Hepatocyte (in vitro differentiated cells): ENCODE measurements at regions not wholly inside any gene's neighbourhood (a gene's known extent, or its start where the extent isn't known, plus 50 kb on each side); places are given as distances from the start of the nearest gene placed in this dataset.
A peak's percentile ranks its signal among the peaks of the same experiment; 100 is the strongest.

Source experiments
- DNase-seq: peaks from one replicate; pipeline ENCODE4 v3.0.0-alpha.2; 2016; ENCODE audit warnings: low spot score
- H2AFZ ChIP-seq: fragments of 200-600 bp; sonication (generic); 2 replicates; pipeline ENCODE4 v1.6.0; 2016; ENCODE audit warnings: antibody characterized with exemption, mild to moderate bottlenecking
- H3K27ac ChIP-seq: fragments of 200-600 bp; sonication (generic); 2 replicates; pipeline ENCODE4 v1.5.1; 2016; ENCODE audit warnings: mild to moderate bottlenecking
- H3K27me3 ChIP-seq: fragments of 200-600 bp; sonication (generic); 2 replicates; pipeline ENCODE4 v1.6.1; 2016
- H3K36me3 ChIP-seq: fragments of 200-600 bp; sonication (generic); replicated peaks from 2 replicates; pipeline ENCODE4 v1.5.1; 2016; ENCODE audit warnings: low read depth; ENCODE audit not compliant: insufficient read depth
- H3K4me1 ChIP-seq: fragments of 200-600 bp; sonication (generic); 2 replicates; pipeline ENCODE4 v1.5.1; 2016; ENCODE audit warnings: mild to moderate bottlenecking, moderate library complexity; ENCODE audit not compliant: insufficient read depth
- H3K4me2 ChIP-seq: fragments of 200-600 bp; sonication (generic); 2 replicates; pipeline ENCODE4 v1.6.0; 2016
- H3K4me3 ChIP-seq: fragments of 200-600 bp; sonication (generic); 2 replicates; pipeline ENCODE4 v1.5.1; 2016; ENCODE audit warnings: mild to moderate bottlenecking
- H3K79me2 ChIP-seq: fragments of 200-600 bp; sonication (generic); 2 replicates; pipeline ENCODE4 v1.6.0; 2017; ENCODE audit warnings: mild to moderate bottlenecking
- H3K9me2 ChIP-seq: fragments of 200-600 bp; sonication (generic); replicated peaks from 2 replicates; pipeline ENCODE4 v1.6.0; 2017; ENCODE audit warnings: mild to moderate bottlenecking; ENCODE audit not compliant: insufficient read depth
- H3K9me3 ChIP-seq: fragments of 200-600 bp; sonication (generic); 2 replicates; pipeline ENCODE4 v1.5.1; 2016; ENCODE audit warnings: low read depth, mild to moderate bottlenecking
- H4K20me1 ChIP-seq: fragments of 200-600 bp; sonication (generic); 2 replicates; pipeline ENCODE4 v1.6.0; 2016; ENCODE audit warnings: mild to moderate bottlenecking; ENCODE audit not compliant: insufficient read depth, poor library complexity, severe bottlenecking
- CTCF ChIP-seq: fragments of 200-600 bp; sonication (generic); IDR thresholded peaks from 2 replicates; pipeline ENCODE4 v1.5.1; 2016; ENCODE audit warnings: antibody characterized with exemption, mild to moderate bottlenecking; ENCODE audit not compliant: poor library complexity
- EZH2 ChIP-seq: fragments of 200-600 bp; sonication (generic); IDR thresholded peaks from 2 replicates; pipeline ENCODE4 v1.6.1; 2016; ENCODE audit warnings: antibody characterized with exemption, mild to moderate bottlenecking, borderline replicate concordance
- EZH2phosphoT487 ChIP-seq: fragments of 200-600 bp; sonication (generic); IDR thresholded peaks from one replicate; pipeline ENCODE4 v1.6.1; 2018; ENCODE audit warnings: antibody characterized with exemption, mild to moderate bottlenecking, low read depth, moderate library complexity; ENCODE audit not compliant: unreplicated experiment, severe bottlenecking
- WGBS: methylation state at CpG from one replicate; pipeline ENCODE4 v1.1.6; 2016; ENCODE audit warnings: low lambda C conversion rate; ENCODE audit errors: missing lambda C conversion rate; 5-methylcytosine and 5-hydroxymethylcytosine counted together

- H3K9me2 ChIP-seq, result no peaks in the 10 kb centered on the region
- no peak overlapping the region for H3K27ac ChIP-seq
- no peaks in the 10 kb centered on the region for H3K36me3 ChIP-seq
- H3K4me3 ChIP-seq, result no peak overlapping the region
- TF ChIP-seq CTCF, result no peak
- TF ChIP-seq EZH2phosphoT487, result no peak
- no peak for TF ChIP-seq EZH2
- no peaks in the 10 kb centered on the region for H4K20me1 ChIP-seq
- H3K27me3 ChIP-seq, result no peaks in the 10 kb centered on the region
- H3K4me1 ChIP-seq, result no peaks in the 10 kb centered on the region
- no peak overlapping the region for H2AFZ ChIP-seq
- H3K9me3 ChIP-seq, result no peaks in the 10 kb centered on the region
- DNase-seq, result no peak
- no peak overlapping the region for H3K4me2 ChIP-seq
- 81% methylated on average over 4 of the region's 4 CpGs for WGBS
- no peaks in the 10 kb centered on the region for H3K79me2 ChIP-seq
Measured at GRCh38 chr11:28671274-28671673, 563.1 kb downstream of the METTL15 start.

DNA sequence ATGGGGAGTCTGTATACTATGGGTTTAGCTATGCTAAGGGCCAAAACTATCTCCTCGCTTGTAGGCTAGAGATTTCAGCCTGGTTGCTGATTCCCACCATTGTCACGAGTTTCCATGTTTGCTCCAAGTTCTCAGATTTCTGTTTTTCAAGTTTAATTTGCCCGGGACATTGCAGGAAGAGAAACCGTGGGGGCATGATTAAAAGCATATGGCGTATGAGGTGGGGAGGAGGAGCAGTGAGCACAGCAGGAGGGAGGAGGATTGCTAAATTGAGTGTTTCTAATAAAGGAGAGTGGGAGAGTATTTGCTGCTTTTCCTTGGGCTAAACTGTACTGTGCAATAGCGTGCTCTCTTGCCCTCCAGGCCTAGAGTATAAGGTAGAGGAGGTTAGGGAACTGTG is 558.4 kb downstream of the METTL15 start:
- no peak for TF ChIP-seq EZH2phosphoT487
- TF ChIP-seq EZH2, result no peak
- TF ChIP-seq CTCF, result no peak
- no peaks in the 10 kb centered on the region for H4K20me1 ChIP-seq
- H3K9me2 ChIP-seq, result no peaks in the 10 kb centered on the region
- no peaks in the 10 kb centered on the region for H3K4me1 ChIP-seq
- H3K27ac ChIP-seq, result peak overlapping the region; percentile 15
- no peaks in the 10 kb centered on the region for H3K27me3 ChIP-seq
- no peak for DNase-seq
- H3K79me2 ChIP-seq, result no peaks in the 10 kb centered on the region
- no peak overlapping the region for H2AFZ ChIP-seq
- H3K9me3 ChIP-seq, result no peaks in the 10 kb centered on the region
- WGBS, result 66% methylated on average over 6 of the region's 6 CpGs
- no peak overlapping the region for H3K4me3 ChIP-seq
- H3K36me3 ChIP-seq, result no peaks in the 10 kb centered on the region
- H3K4me2 ChIP-seq, result no peak overlapping the region

GRCh38 chr11:28659716-28660348 is 551.6 kb downstream of the METTL15 start:
- no peak overlapping the region for H3K4me2 ChIP-seq
- no peaks in the 10 kb centered on the region for H3K36me3 ChIP-seq
- TF ChIP-seq CTCF, result no peak
- TF ChIP-seq EZH2phosphoT487, result no peak
- no peak for TF ChIP-seq EZH2
- no peak for DNase-seq
- no peak overlapping the region for H3K4me3 ChIP-seq
- H2AFZ ChIP-seq, result no peak overlapping the region
- no peaks in the 10 kb centered on the region for H4K20me1 ChIP-seq
- no peak overlapping the region for H3K27ac ChIP-seq
- no peaks in the 10 kb centered on the region for H3K27me3 ChIP-seq
- H3K79me2 ChIP-seq, result no peaks in the 10 kb centered on the region
- H3K9me3 ChIP-seq, result no peaks in the 10 kb centered on the region
- no peaks in the 10 kb centered on the region for H3K9me2 ChIP-seq
- H3K4me1 ChIP-seq, result no peaks in the 10 kb centered on the region
- 83% methylated on average over 1 of the region's 1 CpG for WGBS

GRCh38 chr11:28657378-28658030 is 549.3 kb downstream of the METTL15 start:
- TF ChIP-seq CTCF (no peak), EZH2phosphoT487 (no peak), EZH2 (no peak)
- H3K4me1 ChIP-seq, result no peaks in the 10 kb centered on the region
- H3K36me3 ChIP-seq, result no peaks in the 10 kb centered on the region
- no peak overlapping the region for H2AFZ ChIP-seq
- H3K4me2 ChIP-seq, result no peak overlapping the region
- no peaks in the 10 kb centered on the region for H3K9me3 ChIP-seq
- H3K27me3 ChIP-seq, result no peaks in the 10 kb centered on the region
- H4K20me1 ChIP-seq, result no peaks in the 10 kb centered on the region
- no peak for DNase-seq
- no peaks in the 10 kb centered on the region for H3K79me2 ChIP-seq
- H3K4me3 ChIP-seq, result no peak overlapping the region
- no peak overlapping the region for H3K27ac ChIP-seq
- no peaks in the 10 kb centered on the region for H3K9me2 ChIP-seq
- WGBS, result 59% methylated on average over 5 of the region's 5 CpGs
